Stimulated activated CD8-positive, alpha-beta memory T cell treated with anti-CD3 and anti-CD28 coated beads, Interleukin-4, amount 100 ng/mL, for 48 hours (primary cell): ENCODE measurements at regions not wholly inside any gene's neighbourhood (a gene's known extent, or its start where the extent isn't known, plus 50 kb on each side); places are given as distances from the start of the nearest gene placed in this dataset.

Experiments used
- DNase-seq: peaks from one replicate; pipeline ENCODE4 v3.0.0-alpha.2; 2020

GRCh38 chr13:62292714-62293480, 877.2 kb upstream of the PCDH20 start:
- DNase-seq, result no peak

GRCh38 chr13:62290542-62290941, 874.9 kb upstream of the PCDH20 start:
- no peak for DNase-seq

- DNase-seq, result no peak
Measured at GRCh38 chr13:62287764-62288163, 872.1 kb upstream of the PCDH20 start.

GRCh38 chr13:62280590-62280989, 864.9 kb upstream of the PCDH20 start:
- no peak for DNase-seq

GRCh38 chr13:62278271-62278670, 862.6 kb upstream of the PCDH20 start:
- DNase-seq, result no peak

- no peak for DNase-seq
Measured at GRCh38 chr13:62251734-62252133, 836.1 kb upstream of the PCDH20 start.

- DNase-seq, result no peak
Measured at GRCh38 chr13:62250501-62251201, 835.0 kb upstream of the PCDH20 start.

GRCh38 chr13:62246581-62246980, 830.9 kb upstream of the PCDH20 start:
- DNase-seq, result no peak

- DNase-seq, result no peak
Measured at GRCh38 chr13:62243106-62243505, 827.5 kb upstream of the PCDH20 start.

- no peak for DNase-seq
Measured at GRCh38 chr13:62234780-62235440, 819.3 kb upstream of the PCDH20 start.

GRCh38 chr13:62210951-62211350, 795.3 kb upstream of the PCDH20 start:
- DNase-seq, result no peak

- DNase-seq, result no peak
Measured at GRCh38 chr13:62209529-62209928, 793.9 kb upstream of the PCDH20 start.

- DNase-seq, result no peak
Measured at GRCh38 chr13:62207388-62207787, 791.7 kb upstream of the PCDH20 start.

- no peak for DNase-seq
Measured at GRCh38 chr13:62206165-62206564, 790.5 kb upstream of the PCDH20 start.

GRCh38 chr13:62205273-62205672, 789.6 kb upstream of the PCDH20 start:
- DNase-seq, result no peak

GRCh38 chr13:62194371-62194770, 778.7 kb upstream of the PCDH20 start:
- no peak for DNase-seq

- DNase-seq, result no peak
Measured at GRCh38 chr13:62193919-62194318, 778.3 kb upstream of the PCDH20 start.

- no peak for DNase-seq
Measured at GRCh38 chr13:62185631-62186255, 770.1 kb upstream of the PCDH20 start.

GRCh38 chr13:62176051-62176450, 760.4 kb upstream of the PCDH20 start:
- no peak for DNase-seq

GRCh38 chr13:62173958-62174357, 758.3 kb upstream of the PCDH20 start:
- DNase-seq, result no peak

GRCh38 chr13:62171697-62172096, 756.0 kb upstream of the PCDH20 start:
- DNase-seq, result no peak

GRCh38 chr13:62168891-62169290, 753.2 kb upstream of the PCDH20 start:
- DNase-seq, result no peak

GRCh38 chr13:62167650-62168172, 752.1 kb upstream of the PCDH20 start:
- no peak for DNase-seq
